ENCODE measurements at regions not wholly inside any gene's neighbourhood (a gene's known extent, or its start where the extent isn't known, plus 50 kb on each side); places are given as distances from the start of the nearest gene placed in this dataset.
A peak's percentile ranks its signal among the peaks of the same experiment; 100 is the strongest.

DNA sequence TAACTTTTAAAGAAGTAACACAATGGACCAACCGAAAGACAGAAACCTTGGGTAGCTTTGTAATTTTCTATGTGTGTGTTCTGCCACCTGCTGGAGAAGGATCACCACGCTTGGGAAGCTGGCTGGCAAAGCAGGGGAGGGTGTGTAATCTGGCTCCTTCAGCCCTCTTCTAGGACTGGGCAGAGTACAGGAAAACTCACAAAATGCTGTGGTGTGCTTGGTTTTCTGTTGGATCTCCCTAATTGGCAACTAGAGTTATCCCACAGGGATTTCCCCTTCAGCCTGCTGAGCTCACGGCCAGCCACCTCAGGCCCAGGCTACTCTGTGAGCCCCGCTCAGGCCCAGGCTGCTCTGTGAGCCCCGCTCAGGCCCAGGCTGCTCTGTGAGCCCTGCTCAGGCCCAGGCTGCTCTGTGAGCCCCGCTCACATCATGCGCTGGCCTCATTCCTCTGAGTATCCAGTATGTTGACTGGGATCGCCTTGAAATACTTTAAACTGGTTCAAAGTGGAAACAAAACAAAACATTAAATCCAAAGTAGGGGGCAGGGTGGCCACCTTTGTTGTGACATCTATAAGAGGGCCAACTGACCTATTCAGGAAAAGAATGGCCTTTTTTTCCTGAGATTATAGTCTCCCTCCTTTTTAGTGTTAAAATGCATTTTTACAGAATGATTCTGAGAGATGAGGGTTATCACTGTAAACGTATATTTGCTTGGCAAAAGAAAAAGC lies 52.0 kb upstream of the RNU6-8 start:
- peak; percentile 35 for DNase-seq

DNA sequence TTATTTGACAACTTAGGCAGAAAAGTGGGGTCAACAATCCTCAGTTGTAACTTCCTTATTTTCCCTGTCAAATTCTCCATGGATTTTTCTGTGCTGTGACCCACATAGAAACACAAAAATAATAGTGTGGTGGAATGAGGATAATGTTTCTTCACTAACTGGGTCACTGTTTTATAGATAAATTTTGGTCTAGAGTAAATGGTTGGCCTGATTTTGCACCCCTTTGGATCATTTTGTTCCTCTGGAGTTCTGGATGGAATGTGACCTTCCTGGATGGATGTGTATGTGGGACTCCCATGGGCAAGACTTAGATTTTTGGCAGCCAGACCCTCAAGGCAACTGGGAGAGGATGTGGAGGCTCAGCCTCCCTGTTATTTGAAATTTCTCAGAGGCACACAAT lies 52.7 kb upstream of the RNU6-8 start:
- no peak for DNase-seq

DNA sequence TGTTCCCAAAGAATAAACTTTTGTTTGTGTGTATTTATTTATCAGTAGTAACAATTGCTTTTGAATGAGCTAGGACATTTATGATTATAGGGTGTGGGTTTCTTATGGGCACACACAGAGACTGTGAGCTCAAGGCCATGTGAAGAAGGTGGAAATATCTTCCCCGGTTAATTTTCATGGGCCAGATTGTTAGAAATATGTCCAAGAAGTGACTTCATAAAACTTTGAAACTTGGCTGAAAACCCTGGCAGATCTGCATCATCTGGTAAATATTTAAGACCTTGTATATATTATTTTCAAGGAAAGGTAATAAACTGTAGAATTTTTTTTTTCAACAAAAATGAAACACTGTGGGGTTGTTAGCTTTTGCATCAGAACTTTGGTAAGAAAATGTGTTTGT lies 53.5 kb upstream of the RNU6-8 start:
- no peak for DNase-seq

DNA sequence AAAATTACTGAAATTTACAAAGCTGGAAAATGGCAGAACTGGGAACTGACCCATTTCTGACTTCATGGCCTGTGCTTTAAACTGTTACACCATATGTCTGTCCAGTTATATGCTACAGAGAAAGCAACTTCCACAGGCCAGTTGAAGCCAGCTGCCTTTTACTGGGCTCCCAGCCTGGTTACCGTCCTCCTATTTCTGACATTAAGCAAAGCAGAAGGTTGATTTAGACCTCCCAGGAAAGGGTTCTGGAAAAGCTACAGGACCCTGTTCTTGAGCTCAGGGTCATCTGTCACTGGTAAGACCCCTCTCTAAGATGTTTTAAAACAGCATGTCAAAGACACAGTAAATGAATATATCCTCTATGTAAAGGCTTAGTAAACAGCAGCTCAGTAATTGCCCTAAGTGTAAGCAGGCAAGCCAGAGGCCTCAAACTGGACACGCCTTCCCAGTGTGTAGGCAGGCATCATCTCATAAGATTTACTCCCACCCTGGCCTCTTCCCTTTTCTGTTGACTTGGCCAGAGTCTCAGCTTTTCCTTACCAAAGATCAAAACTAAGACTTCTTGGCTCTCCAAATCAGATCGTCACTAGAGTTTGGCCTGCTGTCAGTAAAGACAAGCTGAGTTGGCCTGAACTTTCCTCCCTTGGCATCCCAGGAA lies 55.4 kb upstream of the RNU6-8 start:
- no peak for DNase-seq

DNA sequence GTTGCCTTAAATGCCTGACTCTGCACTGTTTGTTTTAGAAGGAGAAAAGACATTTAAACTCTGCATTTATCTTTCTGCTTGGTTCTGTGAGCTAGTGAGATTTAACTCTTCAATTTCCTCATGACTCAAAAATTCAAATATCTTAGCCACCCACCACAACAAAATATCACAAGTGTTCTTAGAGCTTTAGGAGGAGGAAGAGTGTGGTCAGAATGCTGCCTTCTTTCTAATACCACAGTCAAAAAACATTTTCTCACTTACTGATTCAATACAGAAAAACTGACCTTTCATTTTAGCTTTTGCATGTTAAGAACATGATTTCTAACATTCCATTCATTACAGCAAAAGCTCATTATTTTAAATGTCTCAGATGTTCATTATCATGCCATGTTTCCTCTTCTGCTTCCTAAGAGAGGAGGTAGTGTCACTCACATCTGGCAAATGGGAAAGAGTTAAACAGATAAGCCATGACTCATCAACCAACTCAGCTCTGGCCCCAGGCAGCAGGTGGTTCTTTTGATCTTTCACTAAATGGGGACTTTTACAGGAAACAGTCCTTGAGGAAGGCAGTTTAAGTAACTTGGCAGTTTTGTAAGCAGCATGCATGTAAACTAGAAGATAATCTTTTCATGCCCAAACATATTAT lies 56.4 kb upstream of the RNU6-8 start:
- DNase-seq, result no peak

DNA sequence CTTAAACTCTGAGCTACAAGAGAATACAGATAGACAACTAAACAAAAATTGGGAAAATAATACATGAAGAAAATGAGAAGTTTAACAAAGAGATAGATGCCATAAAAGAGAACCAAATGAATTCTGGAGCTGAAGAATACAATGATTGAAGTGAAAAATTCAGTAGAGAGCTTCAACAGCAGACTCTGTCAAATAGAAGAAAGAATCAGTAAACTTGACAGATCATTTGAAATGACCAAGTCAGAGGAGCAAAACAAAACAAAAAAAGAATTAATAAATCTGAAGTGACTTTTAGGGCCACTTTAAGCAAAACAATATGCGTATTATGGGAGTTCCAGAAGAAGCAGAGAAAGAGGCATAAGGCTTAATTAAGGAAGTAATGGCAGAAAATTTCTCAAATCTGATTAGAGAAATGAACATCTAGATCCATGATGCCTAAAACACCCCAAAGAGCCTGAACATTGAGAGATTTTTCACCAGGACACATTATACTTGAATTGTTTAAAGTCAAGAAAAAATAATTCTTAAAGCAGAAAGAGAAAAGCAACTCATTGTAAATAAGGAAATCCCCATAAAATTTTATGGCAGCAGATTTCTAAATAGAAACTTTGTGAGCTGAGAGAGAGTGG lies 61.0 kb upstream of the RNU6-8 start:
- DNase-seq, result no peak

DNA sequence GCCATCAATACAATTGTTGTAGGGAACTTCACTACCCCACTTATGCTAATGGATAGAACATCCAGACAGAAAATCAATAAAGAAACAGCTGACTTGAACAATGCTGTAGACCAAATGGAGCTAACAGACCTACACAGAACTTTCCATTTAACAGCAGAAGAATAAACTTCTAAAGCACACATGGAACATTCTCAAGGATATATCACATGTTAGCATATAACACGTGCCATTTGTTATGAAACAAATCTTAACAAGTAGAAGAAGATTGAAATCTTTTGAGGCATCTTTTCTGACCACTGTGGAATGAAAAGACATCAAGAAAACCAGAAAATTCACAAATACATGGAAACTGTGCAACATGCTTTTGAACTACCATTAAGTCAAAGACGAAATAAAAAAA lies 62.5 kb upstream of the RNU6-8 start:
- DNase-seq, result no peak

DNA sequence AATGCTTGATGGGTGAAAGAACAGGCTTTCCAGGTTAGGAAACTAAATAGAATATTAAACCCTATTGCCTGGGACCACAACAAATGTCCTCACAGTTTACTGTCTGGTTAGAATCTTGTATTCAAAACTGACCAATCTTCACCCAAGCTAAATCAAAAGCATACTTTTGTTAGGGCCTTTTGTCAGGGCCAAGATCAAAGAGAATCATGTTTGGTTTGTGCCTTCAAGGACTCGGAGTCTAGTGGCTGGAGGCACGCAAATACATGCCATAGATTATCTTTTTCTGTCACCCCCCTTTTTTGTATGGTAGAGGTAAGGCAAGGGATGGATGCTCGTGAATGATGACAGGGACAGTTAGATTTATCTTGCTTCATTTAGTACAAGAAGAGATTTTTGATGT lies 51.1 kb upstream of the AKAP6 start:
- no peak for DNase-seq

All from effector CD4-positive, alpha-beta T cell (primary cell).